Occipital lobe (tissue), 1 donor: ENCODE measurements at regions not wholly inside any gene's neighbourhood (a gene's known extent, or its start where the extent isn't known, plus 50 kb on each side); places are given as distances from the start of the nearest gene placed in this dataset.
"Not testable (repeated sequence)": the region's sequence is repeated elsewhere in the genome, so short reads cannot be mapped to it uniquely, and the experiment has no call there.

ENCODE experiments used
- DNase-seq: peaks from one replicate; lab custom pipeline; 2025; lab: John Stamatoyannopoulos, UW

DNA sequence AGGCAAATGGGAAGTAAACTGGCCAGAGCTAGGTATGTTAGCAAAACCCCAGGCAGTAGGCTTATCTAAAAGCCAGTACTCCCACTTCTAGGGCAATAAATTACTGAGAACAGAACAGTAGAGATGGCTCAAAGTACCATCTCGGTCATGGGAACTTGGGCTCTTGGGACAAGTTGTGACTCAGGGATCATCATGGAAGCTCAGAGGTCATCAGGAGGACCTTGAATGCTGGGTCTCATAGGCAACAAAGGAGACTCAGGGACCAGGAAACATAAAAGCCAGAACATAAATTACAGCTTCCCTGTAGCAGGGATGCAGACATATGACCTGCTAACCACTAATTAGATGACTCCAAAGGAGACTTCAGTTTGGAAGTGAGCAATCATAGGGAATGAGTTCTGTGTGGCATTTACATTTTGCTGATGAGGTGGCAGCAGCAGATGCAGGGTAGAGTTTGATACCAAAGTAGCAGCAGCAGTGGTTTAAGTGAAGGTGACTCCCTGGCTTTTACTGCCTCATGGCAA, 97.6 kb upstream of the SCAF11 start:
- DNase-seq: no peak

- no peak for DNase-seq
These were observed 94.6 kb upstream of the SCAF11 start for GRCh38 chr12:46084666-46085631.

- no peak for DNase-seq
These were observed 92.3 kb upstream of the SCAF11 start for GRCh38 chr12:46082490-46083200.

DNA sequence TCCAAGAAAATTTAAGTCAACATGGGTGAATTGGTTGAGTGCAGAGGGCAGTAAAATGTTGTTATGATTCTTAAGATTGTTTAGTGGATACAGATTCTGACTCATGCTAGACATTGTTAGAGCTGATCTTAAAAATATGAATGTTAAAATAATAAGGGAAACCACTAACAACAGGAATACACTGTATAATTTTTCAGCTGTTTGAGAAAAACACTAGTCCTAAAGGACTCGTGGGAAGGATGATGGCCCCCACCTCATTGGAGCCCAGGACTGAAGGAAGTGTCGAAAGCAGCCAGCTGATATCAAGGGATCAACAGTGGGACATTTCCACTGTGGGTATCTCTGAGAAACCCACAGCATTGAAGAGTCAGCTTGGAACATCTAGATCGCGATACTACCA, 82.9 kb upstream of the SCAF11 start:
- no peak for DNase-seq

- DNase-seq: peak; percentile 2
These were observed 81.6 kb upstream of the SCAF11 start for GRCh38 chr12:46071769-46072624.

DNA sequence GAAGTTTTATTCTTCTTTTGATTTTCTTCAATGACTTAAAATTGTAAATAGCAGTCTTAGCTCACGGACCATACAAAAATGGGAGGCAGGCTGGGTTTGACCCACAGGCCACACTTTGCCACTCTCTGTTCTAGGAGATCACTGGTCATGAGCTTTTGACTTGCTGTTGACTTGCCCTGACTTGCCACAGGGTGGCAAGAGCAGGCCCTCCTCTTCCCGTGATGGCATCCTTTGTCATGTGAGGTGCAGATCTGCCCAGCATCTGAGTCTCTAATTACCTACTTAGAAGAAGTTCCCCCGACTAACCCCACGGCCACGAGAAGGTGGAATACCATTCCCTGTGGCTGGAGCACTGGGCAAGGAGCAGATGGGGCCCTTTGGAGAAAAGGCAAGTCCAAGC, 81.0 kb upstream of the SCAF11 start:
- no peak for DNase-seq

GRCh38 chr12:46067094-46067493, 76.7 kb upstream of the SCAF11 start:
- no peak for DNase-seq

DNA sequence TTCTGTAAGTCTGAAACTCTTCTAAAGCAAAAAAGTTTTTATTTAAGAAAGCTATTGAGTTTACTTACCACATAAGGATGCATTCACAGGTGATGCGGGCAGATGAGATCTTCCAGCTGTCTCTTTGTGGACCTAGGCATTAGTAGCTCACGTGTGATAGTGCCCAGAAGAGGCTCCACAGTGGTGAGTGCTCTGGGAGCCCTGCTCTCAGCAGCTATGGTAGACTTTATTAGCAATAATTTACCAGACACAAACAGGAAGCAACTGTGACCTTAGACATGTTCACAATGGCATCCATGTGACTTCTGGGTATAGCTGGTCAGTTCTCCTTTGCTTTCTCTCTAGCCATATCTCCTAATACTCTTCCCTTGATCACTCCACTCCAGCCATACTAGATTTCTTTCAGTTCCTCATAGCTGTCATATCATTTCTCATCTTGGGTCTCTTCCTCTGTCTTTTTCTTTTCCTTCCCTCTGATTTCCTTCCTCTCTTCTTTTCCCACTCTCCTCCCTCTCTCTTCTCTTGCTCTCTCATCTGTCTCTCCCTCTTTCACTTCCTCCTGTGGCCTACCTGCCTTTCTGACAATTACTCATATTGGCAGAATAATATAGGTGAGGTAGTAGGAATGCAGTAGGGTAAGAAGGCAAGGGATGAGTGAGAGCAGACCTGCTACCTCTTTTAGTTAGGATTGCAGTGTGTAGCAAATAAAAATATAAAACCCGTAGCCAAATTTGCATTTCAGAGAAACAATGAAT, 75.2 kb upstream of the SCAF11 start:
- DNase-seq: no peak

DNA sequence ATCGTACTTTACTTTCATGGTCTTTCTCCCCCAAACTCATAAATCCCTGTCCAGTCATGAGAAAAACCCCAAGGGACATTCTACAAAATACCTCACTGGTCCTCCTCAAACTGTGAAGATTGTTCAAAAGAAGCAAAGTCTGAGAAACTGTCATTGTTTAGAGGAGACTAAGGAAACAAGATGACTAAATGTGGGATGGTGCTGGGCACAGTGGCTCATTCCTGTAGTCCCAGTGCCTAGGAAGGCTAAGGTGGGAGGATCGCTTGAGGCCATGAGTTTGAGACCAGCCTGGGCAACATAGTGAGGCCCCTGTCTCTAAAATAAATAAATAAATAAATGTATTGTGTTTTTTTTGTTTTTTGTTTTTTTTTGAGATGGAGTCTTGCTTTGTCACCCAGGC, 74.2 kb upstream of the SCAF11 start:
- DNase-seq: no peak

- DNase-seq: not testable (repeated sequence)
These were observed 68.3 kb upstream of the SCAF11 start for GRCh38 chr12:46058697-46059096.

DNA sequence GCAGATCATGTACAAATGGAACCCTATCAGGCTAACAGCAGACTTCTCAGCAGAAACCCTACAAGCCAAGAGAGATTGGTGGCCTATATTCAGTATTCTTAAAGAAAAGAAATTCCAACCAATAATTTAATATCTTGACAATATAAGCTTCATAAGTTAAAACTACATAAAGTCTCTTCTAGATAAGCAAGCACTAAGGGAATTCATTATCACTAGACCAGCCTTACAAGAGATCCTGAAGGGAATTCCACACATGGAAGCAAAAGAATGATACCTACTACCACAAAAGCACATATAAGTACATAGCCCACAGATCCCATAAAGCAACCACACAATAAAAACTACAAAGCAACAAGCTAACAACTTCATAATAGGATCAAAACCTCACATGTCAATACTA, 60.4 kb upstream of the SCAF11 start:
- no peak for DNase-seq

DNA sequence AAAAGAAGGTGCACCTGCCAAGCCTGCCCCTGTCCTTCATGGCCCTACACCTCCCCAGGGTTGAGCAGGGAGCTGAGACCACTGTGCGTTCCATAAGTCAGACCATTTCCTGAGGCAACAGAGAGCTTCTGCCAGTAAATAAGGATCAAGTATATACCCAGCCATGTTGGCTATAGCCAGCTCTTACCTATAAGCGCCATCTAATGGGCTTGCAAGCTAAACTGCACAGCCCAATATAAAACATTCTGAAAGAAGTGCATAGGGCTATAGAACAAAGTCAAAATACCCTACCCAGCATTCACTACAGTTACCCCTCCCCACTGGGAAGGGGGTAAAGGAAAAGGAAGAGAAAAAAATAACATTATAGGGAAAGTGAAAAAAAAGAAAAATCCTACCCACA, 59.3 kb upstream of the SCAF11 start:
- DNase-seq: no peak

GRCh38 chr12:46046436-46046835, 56.1 kb upstream of the SCAF11 start:
- no peak for DNase-seq

DNA sequence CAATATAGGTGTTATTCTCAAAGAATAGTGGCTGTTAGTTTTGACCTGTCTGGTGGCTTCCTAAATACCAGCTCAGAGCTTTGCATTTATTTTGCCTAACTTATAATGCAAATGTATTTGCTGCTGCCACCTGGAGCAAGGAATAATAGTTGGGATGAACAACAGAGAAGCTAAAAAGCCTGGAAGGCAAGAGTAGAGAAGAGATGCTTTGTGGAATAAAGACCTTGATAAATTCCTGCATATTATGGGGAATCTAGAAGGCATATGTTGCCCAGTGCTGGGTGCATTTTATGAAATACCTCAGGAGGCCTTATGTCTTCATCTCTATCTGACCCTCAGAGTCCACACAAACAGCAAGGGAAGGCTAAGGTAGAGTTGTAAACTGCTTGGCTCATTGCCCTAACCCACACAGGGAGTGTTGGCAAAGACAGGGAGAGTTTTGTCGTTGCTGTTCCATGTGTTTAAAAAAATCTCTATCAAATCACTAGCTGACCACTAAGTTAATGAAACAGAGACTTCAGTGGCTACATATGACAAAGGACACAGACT, 53.7 kb upstream of the SCAF11 start:
- no peak for DNase-seq
